Stomach (tissue), 8 donors: ENCODE measurements at regions not wholly inside any gene's neighbourhood (a gene's known extent, or its start where the extent isn't known, plus 50 kb on each side); places are given as distances from the start of the nearest gene placed in this dataset.
"Not testable (repeated sequence)": the region's sequence is repeated elsewhere in the genome, so short reads cannot be mapped to it uniquely, and the experiment has no call there.

ENCODE experiments used
- DNase-seq, 2 donors: peaks; one replicate each; pipeline versions ENCODE4 v3.0.0 to v3.0.0-alpha.2; 2013 to 2019
- H3K27ac ChIP-seq, 5 donors: fragments of 200-600 bp in 4 of 5; sonication (generic) in 4 of 5; one replicate each; pipeline ENCODE4 v1.5.1; 2013 to 2019; ENCODE audit warnings: mild to moderate bottlenecking in 1 of 5, moderate library complexity in 1 of 5
- H3K27me3 ChIP-seq, 3 donors: fragments of 200-600 bp; sonication (generic); one replicate each; pipeline ENCODE4 v1.5.1; 2017 to 2019; ENCODE audit warnings: mixed run types in 1 of 3
- H3K36me3 ChIP-seq, 4 donors: fragments of 200-600 bp; sonication (generic); 1 replicate in 3 of 4; 2 replicates in 1 of 4; pipeline ENCODE4 v1.5.1; 2016 to 2019
- H3K4me1 ChIP-seq, 4 donors: fragments of 200-600 bp; sonication (generic); one replicate each; pipeline ENCODE4 v1.5.1; 2016 to 2019
- H3K4me3 ChIP-seq, 4 donors: fragments of 200-600 bp; sonication (generic) in 3 of 4; one replicate each; pipeline ENCODE4 v1.5.1; 2016 to 2019; ENCODE audit warnings: mild to moderate bottlenecking in 1 of 4
- H3K9me3 ChIP-seq, 4 donors: fragments of 200-600 bp; sonication (generic); one replicate each; pipeline ENCODE4 v1.5.1; 2016 to 2019
- EP300 ChIP-seq: sonication (generic); formaldehyde crosslinking; IDR thresholded peaks from one replicate; pipeline ENCODE4 v1.6.1; 2017; ENCODE audit warnings: antibody characterized with exemption
- POLR2A ChIP-seq, 4 donors: fragments of 450-650 bp; IDR thresholded peaks; one replicate each; pipeline ENCODE4 v1.6.1; 2016; ENCODE audit warnings: antibody characterized with exemption in 4 of 4, control low read depth in 2 of 4, mild to moderate bottlenecking in 1 of 4, moderate library complexity in 1 of 4
- POLR2AphosphoS5 ChIP-seq, 3 donors: sonication (generic); formaldehyde crosslinking; IDR thresholded peaks; one replicate each; pipeline ENCODE4 v1.6.1; 2016; ENCODE audit warnings: antibody characterized with exemption in 3 of 3
- WGBS, 5 donors: extraction: QIAGEN DNeasy Blood & Tissue Kit in 3 of 5; methylation state at CpG; one replicate each; pipeline versions ENCODE4 v1.1.5 to v1.1.7; 2013 to 2018; 5-methylcytosine and 5-hydroxymethylcytosine counted together
- intact Hi-C: fragments of 100-400 bp; cut with DNase I; formaldehyde crosslinking; loops from one replicate; pipeline ENCODE4 v1.15.1; 2023; ENCODE audit warnings: low total_unique reads
- TF ChIP-seq, protein P1 (sequence below), 7 experiments: fragments of 450-650 bp in 4 of 7; fragments of 200-600 bp in 3 of 7; sonication (generic) in 3 of 7; IDR thresholded peaks; one replicate each; pipeline ENCODE4 v1.5.1; 2016 to 2019; ENCODE audit warnings: antibody characterized with exemption in 7 of 7, control low read depth in 2 of 7, mild to moderate bottlenecking in 1 of 7
- donor health status: healthy with polysubstance abuse.
- donor health status: Bipolar disorder and iron deficiency.
- donor health status: healthy.

DNA sequence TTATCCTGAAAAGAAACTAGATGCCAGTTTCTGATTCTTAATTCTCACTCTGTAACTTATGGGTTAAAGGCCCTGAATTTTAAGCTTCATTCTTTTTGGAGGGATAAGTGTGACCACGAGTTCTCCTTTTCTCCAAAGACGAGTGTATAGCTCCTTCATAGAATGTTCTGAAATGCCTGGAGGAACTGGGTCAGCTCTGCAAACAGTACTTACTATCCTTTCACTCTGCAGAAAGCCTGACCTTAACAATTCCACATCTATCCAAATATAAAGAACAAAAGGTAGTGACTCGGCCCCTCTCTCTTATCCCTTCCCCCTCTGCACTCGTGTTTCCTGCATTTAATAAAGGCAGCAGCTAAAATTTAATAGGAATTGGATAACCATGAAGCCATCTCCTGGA, 150.5 kb downstream of the LYPLAL1 start:
- no peak overlapping the region for H3K4me3 ChIP-seq
- no peak overlapping the region for H3K27ac ChIP-seq
- H3K4me1 ChIP-seq = no peaks in the 10 kb centered on the region
- no peak for DNase-seq
- no peaks in the 10 kb centered on the region for H3K9me3 ChIP-seq
- 29 to 45% (median 37%) methylated on average over 4 of the region's 4 CpGs for WGBS, 5 donors
- TF ChIP-seq POLR2A (IDR thresholded peaks at IDR 0.05) = no peak
- H3K36me3 ChIP-seq = no peaks in the 10 kb centered on the region
- H3K27me3 ChIP-seq = no peaks in the 10 kb centered on the region
- intact Hi-C loops = no loop called here

DNA sequence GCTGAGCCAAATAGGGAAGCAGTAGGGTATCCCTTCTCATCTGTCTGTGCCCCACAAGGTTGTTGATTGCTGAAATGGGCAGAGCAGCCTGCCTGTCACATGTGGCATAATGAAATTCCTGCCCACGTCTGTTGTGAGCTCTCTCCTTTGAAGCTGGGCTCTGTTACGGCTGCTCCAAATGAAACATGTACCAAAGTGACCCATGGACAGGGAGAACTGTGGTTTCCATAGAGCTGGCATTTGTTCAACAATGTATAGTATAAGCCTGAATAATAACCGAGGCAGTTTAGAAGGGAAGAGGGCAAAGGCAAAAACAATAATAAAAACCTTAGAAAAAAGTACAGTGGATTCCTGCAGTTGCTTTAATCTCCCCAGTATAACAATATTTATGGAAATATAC, 149.7 kb downstream of the LYPLAL1 start:
- intact Hi-C loops = no loop called here
- 71 to 80% (median 77%) methylated on average over 3 of the region's 3 CpGs for WGBS, 5 donors

DNA sequence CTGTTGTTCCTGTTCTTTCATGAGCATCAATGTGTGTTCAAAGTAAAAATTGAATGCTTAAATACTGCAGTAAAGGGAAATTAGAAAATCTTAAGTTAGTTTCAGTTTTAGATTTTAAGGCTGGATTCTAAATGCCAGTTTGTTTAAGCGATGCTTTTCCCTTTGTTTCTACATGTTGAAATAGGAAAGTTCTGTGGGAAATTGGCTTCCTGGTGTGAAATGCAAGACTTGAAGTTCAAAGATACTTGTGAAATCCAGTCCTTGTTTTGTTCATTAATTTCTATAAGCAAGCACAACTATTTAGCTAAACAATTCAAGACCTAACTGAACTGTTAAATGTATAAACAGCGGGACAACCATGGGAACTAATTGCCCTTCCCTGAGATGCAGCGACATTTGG, 149.1 kb downstream of the LYPLAL1 start:
- Histone ChIP-seq H3K27ac (no peak overlapping the region), H3K4me3 (no peak overlapping the region), H3K36me3 (no peaks in the 10 kb centered on the region), H3K4me1 (no peaks in the 10 kb centered on the region), H3K9me3 (no peaks in the 10 kb centered on the region), H3K27me3 (no peaks in the 10 kb centered on the region)
- intact Hi-C loops = no loop called here
- no peak for DNase-seq
- 80 to 93% (median 89%) methylated on average over 3 of the region's 3 CpGs for WGBS, 5 donors
- TF ChIP-seq POLR2AphosphoS5 (IDR thresholded peaks at IDR 0.05) (no peak), EP300 (no peak)

More for the DNA sequence above, 149.7 kb downstream of the LYPLAL1 start:
- H3K9me3 ChIP-seq = no peaks in the 10 kb centered on the region
- no peaks in the 10 kb centered on the region for H3K27me3 ChIP-seq
- no peaks in the 10 kb centered on the region for H3K4me1 ChIP-seq
- H3K4me3 ChIP-seq = no peak overlapping the region
- DNase-seq = no peak
- H3K27ac ChIP-seq = no peak overlapping the region
- H3K36me3 ChIP-seq = no peaks in the 10 kb centered on the region
- TF ChIP-seq POLR2AphosphoS5 (IDR thresholded peaks at IDR 0.05) (no peak), EP300 (no peak), POLR2A (IDR thresholded peaks at IDR 0.05) (no peak)
- TF ChIP-seq, protein P1, sequence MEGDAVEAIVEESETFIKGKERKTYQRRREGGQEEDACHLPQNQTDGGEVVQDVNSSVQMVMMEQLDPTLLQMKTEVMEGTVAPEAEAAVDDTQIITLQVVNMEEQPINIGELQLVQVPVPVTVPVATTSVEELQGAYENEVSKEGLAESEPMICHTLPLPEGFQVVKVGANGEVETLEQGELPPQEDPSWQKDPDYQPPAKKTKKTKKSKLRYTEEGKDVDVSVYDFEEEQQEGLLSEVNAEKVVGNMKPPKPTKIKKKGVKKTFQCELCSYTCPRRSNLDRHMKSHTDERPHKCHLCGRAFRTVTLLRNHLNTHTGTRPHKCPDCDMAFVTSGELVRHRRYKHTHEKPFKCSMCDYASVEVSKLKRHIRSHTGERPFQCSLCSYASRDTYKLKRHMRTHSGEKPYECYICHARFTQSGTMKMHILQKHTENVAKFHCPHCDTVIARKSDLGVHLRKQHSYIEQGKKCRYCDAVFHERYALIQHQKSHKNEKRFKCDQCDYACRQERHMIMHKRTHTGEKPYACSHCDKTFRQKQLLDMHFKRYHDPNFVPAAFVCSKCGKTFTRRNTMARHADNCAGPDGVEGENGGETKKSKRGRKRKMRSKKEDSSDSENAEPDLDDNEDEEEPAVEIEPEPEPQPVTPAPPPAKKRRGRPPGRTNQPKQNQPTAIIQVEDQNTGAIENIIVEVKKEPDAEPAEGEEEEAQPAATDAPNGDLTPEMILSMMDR (IDR thresholded peaks at IDR 0.05) = no peak

DNA sequence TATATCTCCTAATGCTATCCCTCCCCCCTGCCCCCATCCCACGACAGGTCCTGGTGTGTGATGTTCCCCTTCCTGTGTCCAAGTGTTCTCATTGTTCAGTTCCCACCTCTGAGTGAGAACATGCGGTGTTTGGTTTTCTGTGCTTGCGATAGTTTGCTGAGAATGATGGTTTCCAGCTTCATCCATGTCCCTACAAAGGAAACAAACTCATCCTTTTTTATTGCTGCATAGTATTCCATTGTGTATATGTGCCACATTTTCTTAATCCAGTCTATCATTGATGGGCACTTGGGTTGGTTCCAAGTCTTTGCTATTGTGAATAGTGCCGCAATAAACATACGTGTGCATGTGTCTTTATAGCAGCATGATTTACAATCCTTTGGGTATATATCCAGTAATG, 146.9 kb downstream of the LYPLAL1 start:
- H3K36me3 ChIP-seq, H3K27me3 ChIP-seq, H3K27ac ChIP-seq, H3K4me1 ChIP-seq, DNase-seq, intact Hi-C loops, H3K4me3 ChIP-seq: not testable (repeated sequence)
- WGBS, 5 donors = 94 to 99% (median 97%) methylated on average over 4 to 5 of the region's 5 CpGs
- peaks cover 0 to 11% (median 3%) of the 10 kb centered on the region in 4 donors for H3K9me3 ChIP-seq

DNA sequence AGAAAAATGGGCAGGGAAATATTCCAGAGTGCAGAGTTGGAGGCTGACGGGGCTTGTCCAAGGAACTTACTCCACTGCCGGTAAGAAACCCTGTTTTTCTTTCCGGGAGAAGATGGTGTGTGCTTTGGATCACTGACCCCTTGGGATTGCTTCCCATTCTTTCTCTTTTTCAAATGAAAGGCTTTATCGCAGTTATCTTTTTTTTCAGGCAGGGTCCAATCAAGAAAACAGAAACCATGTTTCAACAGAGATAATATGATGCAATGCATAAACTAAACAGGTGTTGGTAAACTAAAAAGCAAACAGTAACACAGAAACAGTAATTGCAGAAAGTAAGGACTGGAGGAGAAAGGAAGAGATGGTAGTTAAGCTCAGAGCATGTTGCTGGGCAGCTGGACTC, 145.1 kb downstream of the LYPLAL1 start:
- no peaks in the 10 kb centered on the region for H3K27me3 ChIP-seq
- intact Hi-C loops = no loop called here

DNA sequence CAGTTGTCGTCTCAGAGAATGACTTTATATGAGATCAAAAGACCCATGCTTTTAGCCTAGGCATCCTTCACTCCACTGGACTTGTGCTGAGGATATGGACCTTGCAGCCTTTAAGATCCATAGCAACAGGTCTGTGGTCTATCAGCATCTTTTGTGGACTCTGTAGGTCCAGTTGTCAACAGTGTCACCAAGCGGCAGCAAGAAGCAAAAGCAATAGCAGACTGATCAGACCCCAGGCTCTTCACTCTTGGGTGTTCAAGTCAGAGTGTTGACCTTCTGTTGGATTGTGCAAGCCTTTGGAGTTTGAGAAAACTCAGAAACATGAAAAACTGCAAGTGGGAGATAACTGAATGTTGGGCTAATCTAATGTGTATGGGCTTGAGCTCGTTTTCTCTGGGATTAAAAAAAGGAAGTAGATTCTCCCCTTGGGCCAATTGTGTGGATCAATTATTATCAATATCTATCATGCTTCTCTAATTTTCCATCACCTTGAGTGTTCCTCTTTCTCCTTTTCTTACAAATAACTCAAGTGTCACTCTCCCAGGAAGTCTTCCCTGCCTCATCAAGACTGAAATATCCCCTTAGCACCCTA, 144.2 kb downstream of the LYPLAL1 start:
- Histone ChIP-seq H3K27me3 (no peaks in the 10 kb centered on the region), H3K36me3 (no peaks in the 10 kb centered on the region), H3K27ac (no peak overlapping the region), H3K9me3 (peaks cover 0 to 13% (median 5%) of the 10 kb centered on the region in 4 donors), H3K4me1 (no peaks in the 10 kb centered on the region), H3K4me3 (no peak overlapping the region)
- WGBS, 5 donors = 53 to 65% (median 60%) methylated on average over 2 to 3 of the region's 3 CpGs
- intact Hi-C loops = no loop called here
- DNase-seq = peak in 1 of 2 donors; percentile 30
- TF ChIP-seq EP300 (no peak), POLR2AphosphoS5 (IDR thresholded peaks at IDR 0.05) (no peak), POLR2A (IDR thresholded peaks at IDR 0.05) (no peak)
- TF ChIP-seq, protein P1 (IDR thresholded peaks at IDR 0.05) = no peak

More for the DNA sequence above, 145.1 kb downstream of the LYPLAL1 start:
- Histone ChIP-seq H3K36me3 (no peaks in the 10 kb centered on the region), H3K9me3 (peaks cover 0 to 13% (median 5%) of the 10 kb centered on the region in 4 donors), H3K4me1 (no peaks in the 10 kb centered on the region), H3K27ac (no peak overlapping the region), H3K4me3 (no peak overlapping the region)
- 86 to 95% (median 88%) methylated on average over 4 of the region's 4 CpGs for WGBS, 5 donors
- DNase-seq = no peak
- TF ChIP-seq EP300 (no peak), POLR2AphosphoS5 (IDR thresholded peaks at IDR 0.05) (no peak), POLR2A (IDR thresholded peaks at IDR 0.05) (no peak)
- TF ChIP-seq, protein P1 (IDR thresholded peaks at IDR 0.05) = no peak
